GM21619 (cell line): ENCODE measurements at regions not wholly inside any gene's neighbourhood (a gene's known extent, or its start where the extent isn't known, plus 50 kb on each side); places are given as distances from the start of the nearest gene placed in this dataset.

ENCODE experiments used
- ATAC-seq: cut with Tn5 transposase; IDR thresholded peaks from one replicate; pipeline ENCODE4 v1.9.1; 2021; ENCODE audit not compliant: unreplicated experiment

DNA sequence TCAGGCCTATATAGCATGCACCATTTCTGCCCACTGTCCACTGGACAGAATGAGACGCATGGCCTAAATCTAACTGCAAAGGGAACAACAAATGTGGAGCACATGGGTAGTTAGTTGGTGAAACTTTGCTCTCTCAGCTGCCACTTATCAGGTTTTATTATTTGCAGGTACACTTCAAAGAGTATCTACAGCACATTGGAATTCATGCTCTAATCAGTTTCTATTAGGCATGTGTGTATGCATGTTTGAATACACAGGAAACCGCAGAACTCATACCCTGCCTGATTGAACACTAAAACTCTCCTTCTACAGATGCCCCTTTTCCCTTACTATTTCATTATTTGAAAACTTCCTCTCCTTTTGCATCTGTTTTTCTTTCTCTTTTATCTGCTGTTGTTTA, 97.4 kb upstream of the HSF2 start:
- ATAC-seq: no peak

DNA sequence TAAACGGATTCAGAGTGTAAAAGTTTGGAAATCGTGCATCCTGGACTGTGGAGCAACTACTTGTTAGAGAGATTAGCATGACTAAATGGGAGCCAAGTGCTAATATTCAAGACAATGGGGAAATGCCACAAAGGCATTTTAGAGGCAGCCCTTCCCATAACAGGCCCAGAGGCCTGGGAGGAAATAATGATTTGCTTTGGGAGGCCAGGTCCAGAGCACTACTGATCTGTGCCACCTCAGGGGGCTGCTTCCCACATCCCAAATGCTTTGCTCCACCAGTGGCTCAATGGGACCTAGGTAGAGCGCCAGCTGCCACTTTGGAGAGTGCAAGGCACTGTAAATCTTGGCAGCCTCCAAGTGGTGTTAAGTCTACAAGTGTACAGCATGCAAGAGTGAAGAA, 91.9 kb upstream of the HSF2 start:
- ATAC-seq: no peak

DNA sequence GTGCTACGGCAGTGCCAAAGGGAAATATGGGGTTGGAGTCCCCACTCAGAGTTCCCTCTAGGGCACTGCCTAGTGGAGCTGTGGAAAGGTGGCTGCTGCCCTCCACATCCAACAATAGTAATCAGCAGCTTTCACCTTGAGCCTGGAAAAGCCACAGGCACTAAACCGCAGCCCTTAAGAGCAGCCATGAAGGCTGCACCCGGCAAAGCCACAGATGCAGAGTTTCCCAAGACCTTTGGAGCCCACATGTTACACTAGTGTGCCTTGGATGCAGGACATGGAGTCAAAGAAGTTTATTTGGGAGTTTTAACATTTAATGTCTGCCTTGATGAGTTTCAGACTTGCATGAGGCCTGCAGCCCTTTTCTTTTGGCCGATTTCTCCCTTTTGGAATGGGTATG, 91.4 kb upstream of the HSF2 start:
- no peak for ATAC-seq

DNA sequence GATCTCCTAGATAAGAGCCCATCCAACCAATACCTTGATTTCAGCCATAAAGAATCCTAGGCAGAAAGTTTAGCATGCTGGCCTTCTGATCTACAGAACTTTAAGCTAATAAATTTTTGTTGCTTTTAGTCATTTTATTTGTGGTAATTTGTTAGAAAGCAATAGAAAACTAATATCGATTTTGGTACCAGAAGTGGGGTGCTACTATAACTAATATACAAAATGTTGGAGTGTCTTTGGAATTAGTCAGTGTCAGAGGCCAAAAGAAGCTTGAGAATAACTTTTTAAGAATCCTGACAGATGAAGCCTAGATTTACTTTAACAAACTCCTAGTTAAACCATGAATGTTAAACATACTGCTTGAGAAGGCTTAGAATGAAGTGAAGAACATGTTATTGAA, 83.6 kb upstream of the HSF2 start:
- ATAC-seq: no peak

DNA sequence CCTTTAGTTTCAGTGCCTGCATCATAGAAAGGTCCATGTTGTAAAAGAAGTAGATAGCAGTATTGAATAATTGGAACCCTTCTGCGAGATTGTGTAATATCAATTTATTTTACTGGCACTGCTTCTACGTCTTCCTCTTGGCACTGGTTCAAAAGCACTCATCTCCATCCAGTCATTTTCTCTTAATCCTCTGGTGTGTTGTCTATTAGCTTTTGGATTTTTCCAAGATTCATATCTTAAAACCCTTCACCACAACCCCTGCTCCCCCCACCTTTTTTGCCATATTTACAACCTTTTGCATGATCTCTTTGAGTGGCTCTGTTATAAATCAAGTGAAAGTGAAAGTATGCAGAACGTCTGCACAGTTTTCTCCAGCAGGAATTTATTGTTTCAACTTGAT, 76.6 kb upstream of the HSF2 start:
- no peak for ATAC-seq

DNA sequence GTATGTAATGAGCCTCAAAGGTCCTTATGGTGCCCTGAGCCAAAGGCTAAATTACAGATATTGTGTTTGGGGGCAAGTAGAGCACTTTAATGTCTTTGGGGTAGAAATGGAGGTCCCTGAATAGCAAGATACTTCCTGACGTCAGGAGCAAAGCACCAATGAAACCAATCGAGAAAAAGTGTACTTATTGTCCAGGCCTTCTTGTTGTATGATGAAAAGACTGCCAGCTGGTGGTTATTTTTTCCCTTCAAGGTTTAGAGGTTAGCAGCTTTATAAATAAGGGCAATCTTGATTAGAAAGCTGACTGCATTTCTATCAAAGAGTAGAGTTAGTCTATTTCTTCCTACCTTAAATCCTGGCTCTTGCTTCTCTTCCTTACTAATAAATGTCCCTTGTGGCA, 76.1 kb upstream of the HSF2 start:
- no peak for ATAC-seq

DNA sequence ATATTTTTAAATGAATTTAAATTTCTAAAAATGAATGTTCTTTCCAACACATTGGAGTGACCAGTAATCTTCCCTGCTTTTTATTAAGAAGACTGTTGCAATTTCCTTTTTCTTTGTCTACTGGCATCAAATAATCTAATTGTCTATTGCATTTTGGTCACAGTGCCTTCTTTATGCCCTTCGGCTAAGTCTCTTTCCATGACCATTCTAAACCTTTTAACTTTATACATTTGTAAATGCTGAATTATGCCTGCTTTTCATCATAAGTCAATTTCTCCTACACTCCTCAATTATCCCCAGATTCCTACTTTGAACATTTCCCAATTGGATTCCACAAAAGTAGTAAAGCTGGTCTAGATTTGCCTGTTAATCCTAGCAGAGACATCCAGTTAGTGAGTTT, 69.1 kb upstream of the HSF2 start:
- no peak for ATAC-seq

DNA sequence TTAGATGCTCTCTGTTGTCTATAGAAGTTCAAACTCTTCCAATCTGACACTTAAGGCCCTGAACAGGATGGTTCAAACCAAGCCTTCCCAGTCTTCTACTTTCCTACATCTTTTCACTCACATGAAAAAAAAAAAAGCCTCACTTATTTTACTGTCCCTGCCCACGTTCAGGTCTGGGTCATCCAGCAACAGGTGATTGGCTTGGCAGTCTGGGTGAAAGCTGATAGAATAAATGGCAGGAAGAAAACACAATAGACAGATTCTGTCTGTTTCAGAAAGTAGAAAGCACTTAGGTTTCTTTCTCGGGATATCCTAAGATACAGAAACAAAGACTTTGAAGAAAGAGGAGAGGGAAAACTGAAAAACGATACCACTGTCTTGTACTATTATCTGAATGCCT, 61.8 kb upstream of the HSF2 start:
- no peak for ATAC-seq

DNA sequence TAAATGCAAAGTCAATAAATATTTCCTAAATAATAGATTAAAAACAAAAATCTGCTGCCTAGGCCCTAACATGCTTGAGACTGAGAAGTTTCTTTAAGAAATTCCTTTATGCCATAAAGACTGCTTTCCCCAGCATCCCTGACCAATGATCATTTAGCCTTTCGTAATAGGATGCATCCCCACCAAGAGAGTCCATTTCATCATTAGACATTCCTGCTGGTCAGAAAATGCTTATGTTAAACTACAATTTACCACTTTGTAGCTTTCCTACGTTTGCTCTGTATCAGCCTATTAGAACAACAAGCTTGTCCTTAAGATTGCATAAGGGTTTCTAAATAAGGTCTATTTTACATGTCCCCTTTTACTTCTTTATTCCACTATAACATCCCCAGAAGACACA, 59.8 kb upstream of the HSF2 start:
- no peak for ATAC-seq

DNA sequence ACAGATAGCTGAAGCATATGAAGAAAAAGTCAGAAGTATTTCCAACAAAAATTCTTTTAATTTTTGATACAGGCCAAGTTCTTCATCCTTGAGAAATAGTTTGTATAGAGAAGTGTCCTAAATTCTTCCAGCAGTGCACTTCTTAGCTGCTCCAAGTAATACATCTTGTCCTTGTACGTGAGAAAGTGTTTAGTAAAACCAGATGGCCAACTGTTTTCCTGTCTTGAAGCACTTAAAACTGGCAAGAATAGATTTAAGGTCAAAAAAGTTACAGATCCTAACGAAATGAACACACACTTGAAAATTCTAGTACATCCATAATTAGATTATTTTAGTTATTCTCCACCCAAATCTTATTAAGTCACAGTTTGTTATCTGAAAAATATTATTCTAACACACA, 52.2 kb upstream of the HSF2 start:
- ATAC-seq: no peak

DNA sequence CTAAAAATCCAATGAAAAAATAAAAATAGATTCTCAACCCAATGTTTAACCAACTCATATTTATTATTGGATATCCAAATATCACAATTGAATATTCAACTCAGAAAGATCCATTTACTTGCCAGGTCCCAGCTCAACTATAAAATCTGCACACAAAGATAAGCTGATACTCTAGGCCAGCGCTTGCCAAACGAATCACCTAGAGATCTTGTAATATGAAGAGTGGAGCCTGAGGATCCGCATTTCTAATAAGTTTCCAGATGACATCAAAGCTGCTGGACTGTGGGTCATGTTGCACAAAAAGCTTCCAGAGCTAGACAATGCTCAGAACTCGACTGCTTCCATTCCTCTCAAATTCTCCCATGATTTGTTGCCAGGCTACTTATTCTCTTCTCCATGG, 51.7 kb upstream of the HSF2 start:
- ATAC-seq: no peak
